PFSK-1 (cell line): ENCODE measurements at regions not wholly inside any gene's neighbourhood (a gene's known extent, or its start where the extent isn't known, plus 50 kb on each side); places are given as distances from the start of the nearest gene placed in this dataset.

ENCODE experiments used
- FOXP2 ChIP-seq: optimal IDR thresholded peaks from 2 replicates; pipeline ENCODE3; 2011; ENCODE audit warnings: borderline replicate concordance, control low read depth, inconsistent platforms; ENCODE audit not compliant: insufficient read depth; ENCODE audit errors: extremely low read length, extremely low read depth
- POLR2AphosphoS5 ChIP-seq: IDR thresholded peaks from 2 replicates; pipeline ENCODE4 v1.6.1; 2012; ENCODE audit warnings: low read depth, mild to moderate bottlenecking, control low read depth, low read length, moderate library complexity
- SIN3A ChIP-seq: IDR thresholded peaks from 2 replicates; pipeline ENCODE4 v1.6.1; 2012; ENCODE audit warnings: mild to moderate bottlenecking, low read length, moderate library complexity, borderline replicate concordance; ENCODE audit not compliant: insufficient read depth
- TAF1 ChIP-seq: IDR thresholded peaks from 2 replicates; pipeline ENCODE4 v1.6.1; 2012; ENCODE audit warnings: low read length, control low read depth, borderline replicate concordance; ENCODE audit not compliant: insufficient read depth
- TF ChIP-seq, protein P1 (sequence below), 2 experiments: IDR thresholded peaks; 2 replicates each; pipeline versions ENCODE4 v1.6.1 to v1.8.0; 2011 to 2012; ENCODE audit warnings: low read depth in 2 of 2, low read length in 2 of 2, control low read depth in 1 of 2, inconsistent platforms in 1 of 2, mild to moderate bottlenecking in 1 of 2, moderate library complexity in 1 of 2; ENCODE audit not compliant: insufficient read depth in 1 of 2

DNA sequence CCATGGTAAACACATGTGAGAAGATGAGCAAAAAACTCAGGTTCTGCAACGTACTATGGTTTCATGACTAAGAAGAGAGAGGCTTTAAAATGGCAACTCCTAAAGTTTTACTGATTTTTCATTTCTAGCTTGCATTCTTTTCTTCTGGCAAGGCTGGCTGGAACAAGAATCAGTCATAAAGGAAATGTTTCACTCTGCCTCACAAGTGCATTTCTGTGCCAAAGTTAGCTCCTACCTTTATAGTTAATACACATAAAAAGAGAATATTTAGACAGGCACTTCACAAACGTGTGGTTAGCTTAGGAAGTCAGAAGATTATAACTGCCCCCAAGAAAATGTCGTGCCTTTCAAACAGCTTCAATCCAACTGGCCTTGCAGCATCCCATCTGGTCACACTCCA is 417.1 kb upstream of the CDH11 start:
- TF ChIP-seq, protein P1, sequence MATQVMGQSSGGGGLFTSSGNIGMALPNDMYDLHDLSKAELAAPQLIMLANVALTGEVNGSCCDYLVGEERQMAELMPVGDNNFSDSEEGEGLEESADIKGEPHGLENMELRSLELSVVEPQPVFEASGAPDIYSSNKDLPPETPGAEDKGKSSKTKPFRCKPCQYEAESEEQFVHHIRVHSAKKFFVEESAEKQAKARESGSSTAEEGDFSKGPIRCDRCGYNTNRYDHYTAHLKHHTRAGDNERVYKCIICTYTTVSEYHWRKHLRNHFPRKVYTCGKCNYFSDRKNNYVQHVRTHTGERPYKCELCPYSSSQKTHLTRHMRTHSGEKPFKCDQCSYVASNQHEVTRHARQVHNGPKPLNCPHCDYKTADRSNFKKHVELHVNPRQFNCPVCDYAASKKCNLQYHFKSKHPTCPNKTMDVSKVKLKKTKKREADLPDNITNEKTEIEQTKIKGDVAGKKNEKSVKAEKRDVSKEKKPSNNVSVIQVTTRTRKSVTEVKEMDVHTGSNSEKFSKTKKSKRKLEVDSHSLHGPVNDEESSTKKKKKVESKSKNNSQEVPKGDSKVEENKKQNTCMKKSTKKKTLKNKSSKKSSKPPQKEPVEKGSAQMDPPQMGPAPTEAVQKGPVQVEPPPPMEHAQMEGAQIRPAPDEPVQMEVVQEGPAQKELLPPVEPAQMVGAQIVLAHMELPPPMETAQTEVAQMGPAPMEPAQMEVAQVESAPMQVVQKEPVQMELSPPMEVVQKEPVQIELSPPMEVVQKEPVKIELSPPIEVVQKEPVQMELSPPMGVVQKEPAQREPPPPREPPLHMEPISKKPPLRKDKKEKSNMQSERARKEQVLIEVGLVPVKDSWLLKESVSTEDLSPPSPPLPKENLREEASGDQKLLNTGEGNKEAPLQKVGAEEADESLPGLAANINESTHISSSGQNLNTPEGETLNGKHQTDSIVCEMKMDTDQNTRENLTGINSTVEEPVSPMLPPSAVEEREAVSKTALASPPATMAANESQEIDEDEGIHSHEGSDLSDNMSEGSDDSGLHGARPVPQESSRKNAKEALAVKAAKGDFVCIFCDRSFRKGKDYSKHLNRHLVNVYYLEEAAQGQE (IDR thresholded peaks at IDR 0.05; ENCODE audit: insufficient read depth in 1 of 2, low read depth in 2 of 2, low read length in 2 of 2): no peak
- TF ChIP-seq FOXP2: no peak
- TF ChIP-seq SIN3A: no peak
- TF ChIP-seq TAF1: no peak
- no peak for TF ChIP-seq POLR2AphosphoS5

DNA sequence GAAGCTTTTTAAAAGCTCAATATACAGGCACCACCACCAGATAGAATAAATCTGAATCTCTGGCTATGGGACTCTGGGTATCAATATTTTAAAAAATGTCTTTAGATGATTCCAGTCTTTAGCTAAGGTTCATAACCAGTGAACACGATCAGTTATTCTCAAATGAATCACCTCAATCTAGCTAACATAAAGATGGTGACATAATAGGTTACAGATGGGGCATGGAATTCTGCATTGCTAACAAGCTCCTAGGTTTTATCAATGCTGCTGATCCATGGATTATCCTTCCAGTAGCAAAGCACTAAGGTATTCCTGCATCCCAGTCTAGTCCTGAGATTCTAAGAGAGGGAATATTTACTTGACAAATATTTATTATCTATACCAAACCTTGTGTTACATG is 415.5 kb upstream of the CDH11 start:
- TF ChIP-seq TAF1: no peak
- TF ChIP-seq FOXP2: no peak
- no peak for TF ChIP-seq SIN3A
- TF ChIP-seq, protein P1 (IDR thresholded peaks at IDR 0.05; ENCODE audit: insufficient read depth in 1 of 2, low read depth in 2 of 2, low read length in 2 of 2): no peak
- TF ChIP-seq POLR2AphosphoS5: no peak

DNA sequence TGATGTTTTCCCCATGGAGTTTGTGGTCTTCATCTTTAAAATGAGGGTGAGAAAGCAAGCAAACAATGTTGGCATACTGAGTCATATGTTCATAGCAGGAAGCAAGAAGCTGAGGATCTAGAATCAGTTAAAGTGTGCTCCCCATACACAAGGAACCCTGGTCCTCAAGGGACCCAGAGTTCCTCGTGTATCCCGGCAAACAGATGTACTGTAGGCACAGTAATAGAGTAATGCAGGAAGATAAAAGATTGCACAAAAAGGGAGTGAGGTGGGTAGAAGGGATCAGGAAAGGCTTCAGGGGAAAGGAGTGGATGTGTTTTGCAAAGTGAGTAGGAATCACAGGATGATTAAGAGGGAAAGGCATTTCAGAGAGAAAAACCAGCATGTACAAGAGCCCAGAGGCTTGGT is 412.3 kb upstream of the CDH11 start:
- TF ChIP-seq TAF1 (no peak), FOXP2 (no peak), POLR2AphosphoS5 (no peak), SIN3A (no peak)
- TF ChIP-seq, protein P1 (IDR thresholded peaks at IDR 0.05; ENCODE audit: insufficient read depth in 1 of 2, low read depth in 2 of 2, low read length in 2 of 2): no peak

DNA sequence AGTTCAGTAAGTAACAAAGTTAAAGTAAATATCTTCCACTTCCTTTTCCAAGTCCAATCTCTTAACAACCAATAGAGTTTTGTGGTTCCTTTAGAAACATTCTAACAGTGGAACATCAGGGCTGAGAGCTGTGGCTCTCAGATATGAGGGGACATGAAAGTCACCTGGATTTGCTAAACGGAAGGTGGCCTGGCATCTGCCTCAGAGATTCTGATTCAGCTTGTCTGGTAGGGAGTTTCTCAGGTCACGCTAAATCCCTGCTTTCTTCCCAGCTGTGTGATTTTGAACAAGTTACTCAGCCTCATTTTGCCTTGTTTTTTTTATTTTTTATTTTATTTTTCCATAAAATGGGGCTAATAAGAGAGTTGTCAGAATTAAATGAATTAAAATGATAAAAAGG is 411.0 kb upstream of the CDH11 start:
- no peak for TF ChIP-seq SIN3A
- TF ChIP-seq FOXP2: no peak
- no peak for TF ChIP-seq POLR2AphosphoS5
- no peak for TF ChIP-seq TAF1
- TF ChIP-seq, protein P1 (IDR thresholded peaks at IDR 0.05; ENCODE audit: insufficient read depth in 1 of 2, low read depth in 2 of 2, low read length in 2 of 2): no peak

DNA sequence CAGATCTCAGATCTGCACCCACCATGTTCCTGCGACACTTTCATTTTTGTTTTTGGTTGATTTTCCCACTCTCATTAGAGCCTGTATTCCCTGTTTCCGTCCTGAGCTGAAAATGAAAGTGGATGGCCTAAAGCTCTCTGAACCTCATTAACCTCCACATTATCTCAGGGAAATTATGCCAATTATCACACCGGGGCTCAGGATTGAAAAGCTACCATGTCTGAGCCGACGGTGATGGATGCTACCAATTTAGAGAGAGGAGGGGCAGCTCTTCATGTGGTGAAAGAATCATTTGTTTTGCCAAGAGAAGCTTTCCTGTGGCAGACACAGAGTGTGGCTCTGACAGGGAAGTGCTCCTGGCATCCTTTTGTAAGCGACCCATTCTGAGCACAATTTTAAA is 410.4 kb upstream of the CDH11 start:
- no peak for TF ChIP-seq POLR2AphosphoS5
- no peak for TF ChIP-seq FOXP2
- TF ChIP-seq, protein P1 (IDR thresholded peaks at IDR 0.05; ENCODE audit: insufficient read depth in 1 of 2, low read depth in 2 of 2, low read length in 2 of 2): no peak
- no peak for TF ChIP-seq TAF1
- no peak for TF ChIP-seq SIN3A
